GM18907 (cell line): ENCODE measurements at regions not wholly inside any gene's neighbourhood (a gene's known extent, or its start where the extent isn't known, plus 50 kb on each side); places are given as distances from the start of the nearest gene placed in this dataset.

ENCODE experiments used
- ATAC-seq: cut with Tn5 transposase; IDR thresholded peaks from one replicate; pipeline ENCODE4 v1.9.1; 2021; ENCODE audit warnings: mild to moderate bottlenecking, moderate library complexity; ENCODE audit not compliant: unreplicated experiment

- no peak for ATAC-seq
Observed at GRCh38 chr2:19300961-19301360, 57.5 kb downstream of the OSR1 start.

GRCh38 chr2:19299522-19299921, 58.9 kb downstream of the OSR1 start:
- ATAC-seq = no peak

GRCh38 chr2:19299032-19299431, 59.4 kb downstream of the OSR1 start:
- ATAC-seq = no peak

GRCh38 chr2:19297716-19298115, 60.7 kb downstream of the OSR1 start:
- ATAC-seq = no peak

GRCh38 chr2:19295998-19296502, 62.4 kb downstream of the OSR1 start:
- no peak for ATAC-seq

GRCh38 chr2:19292007-19292406, 66.4 kb downstream of the OSR1 start:
- no peak for ATAC-seq

- ATAC-seq = no peak
Observed at GRCh38 chr2:19288291-19288690, 70.1 kb downstream of the OSR1 start.

GRCh38 chr2:19287324-19287723, 71.1 kb downstream of the OSR1 start:
- no peak for ATAC-seq

GRCh38 chr2:19282305-19282704, 76.1 kb downstream of the OSR1 start:
- no peak for ATAC-seq

- no peak for ATAC-seq
Observed at GRCh38 chr2:19274439-19274838, 84.0 kb downstream of the OSR1 start.

GRCh38 chr2:19272941-19273470, 85.4 kb downstream of the OSR1 start:
- no peak for ATAC-seq

- ATAC-seq = no peak
Observed at GRCh38 chr2:19272039-19272438, 86.4 kb downstream of the OSR1 start.

GRCh38 chr2:19264852-19265251, 93.6 kb downstream of the OSR1 start:
- ATAC-seq = no peak

- ATAC-seq = no peak
Observed at GRCh38 chr2:19262150-19262549, 96.3 kb downstream of the OSR1 start.

GRCh38 chr2:19261061-19261460, 97.4 kb downstream of the OSR1 start:
- ATAC-seq = no peak

- no peak for ATAC-seq
Observed at GRCh38 chr2:19256121-19256601, 102.3 kb downstream of the OSR1 start.

GRCh38 chr2:19255481-19255880, 102.9 kb downstream of the OSR1 start:
- ATAC-seq = no peak

GRCh38 chr2:19251554-19251953, 106.9 kb downstream of the OSR1 start:
- no peak for ATAC-seq

GRCh38 chr2:19250906-19251305, 107.5 kb downstream of the OSR1 start:
- no peak for ATAC-seq

- no peak for ATAC-seq
Observed at GRCh38 chr2:19247186-19247585, 111.2 kb downstream of the OSR1 start.

GRCh38 chr2:19246496-19246895, 111.9 kb downstream of the OSR1 start:
- ATAC-seq = no peak

- ATAC-seq = no peak
Observed at GRCh38 chr2:19244460-19245363, 113.7 kb downstream of the OSR1 start.
